GM12878 (cell line): ENCODE measurements at regions not wholly inside any gene's neighbourhood (a gene's known extent, or its start where the extent isn't known, plus 50 kb on each side); places are given as distances from the start of the nearest gene placed in this dataset.

Source experiments
- ATAC-seq: fragments of 200-7000 bp; cut with Tn5 transposase; 3 replicates; pipeline ENCODE4 v1.9.1; 2020; ENCODE audit warnings: mild to moderate bottlenecking, moderate library complexity
- BruUV-seq: library from RNA; stranded (reverse); fragments of 400-500 nt; replicated peaks from 2 replicates; lab custom pipeline; 2021; lab: Mats Ljungman, UMichigan
- CTCF ChIA-PET: fragments of 300-600 bp; sonication (Branson Sonifier 250); formaldehyde crosslinking; extraction: SDS; loops from one replicate; lab custom pipeline; 2021; ENCODE audit warnings: inconsistent platforms; lab: Yijun Ruan, JAX
- POLR2A ChIA-PET: fragments of 350-600 bp; formaldehyde crosslinking; extraction: SDS; loops from one replicate; lab custom pipeline; 2021; ENCODE audit warnings: inconsistent platforms; lab: Charles Lee
- RAD21 ChIA-PET: fragments of 300-600 bp; sonication (Branson Sonifier 250); formaldehyde crosslinking; loops from one replicate; lab custom pipeline; 2023; ENCODE audit warnings: antibody characterized with exemption; ENCODE audit not compliant: unreplicated experiment; lab: Charles Lee
- SMC1A ChIA-PET: fragments of 300-600 bp; sonication (Branson Sonifier 250); formaldehyde crosslinking; loops from one replicate; lab custom pipeline; 2023; ENCODE audit not compliant: unreplicated experiment, uncharacterized antibody; lab: Charles Lee
- DNase-seq: peaks from one replicate; pipeline ENCODE4 v3.0.0-alpha.2; 2011; ENCODE audit warnings: low read depth, low spot score
- FAIRE-seq: peaks from 3 replicates; lab custom pipeline; 2011; peaks lifted over from hg19 to GRCh38; lab: Jason Lieb, UNC
- H2AFZ ChIP-seq: 2 replicates; pipeline ENCODE4 v1.6.0; 2011; ENCODE audit warnings: low read depth, low read length, control low read depth; ENCODE audit not compliant: control insufficient read depth
- H3K27ac ChIP-seq: 2 replicates; pipeline ENCODE4 v1.5.1; 2011; ENCODE audit warnings: control low read depth; ENCODE audit not compliant: control insufficient read depth, insufficient read depth
- H3K27me3 ChIP-seq, 2 experiments: replicated peaks in 1 of 2; 2 replicates each; pipeline versions ENCODE4 v1.6.0 to v1.6.1; 2011; ENCODE audit warnings: low read length in 1 of 2; ENCODE audit not compliant: control insufficient read depth in 2 of 2, insufficient read depth in 2 of 2
- H3K36me3 ChIP-seq, 2 experiments: 2 replicates each; pipeline ENCODE4 v1.5.1; 2011; ENCODE audit warnings: low read length in 1 of 2; ENCODE audit not compliant: control insufficient read depth in 2 of 2, insufficient read depth in 2 of 2
- H3K4me1 ChIP-seq: 2 replicates; pipeline ENCODE4 v1.6.1; 2011; ENCODE audit warnings: mild to moderate bottlenecking, low read length, moderate library complexity, mixed read lengths; ENCODE audit not compliant: control insufficient read depth, insufficient read depth
- H3K4me2 ChIP-seq: 2 replicates; pipeline ENCODE4 v1.6.0; 2011; ENCODE audit warnings: control low read depth; ENCODE audit not compliant: control insufficient read depth, insufficient read depth
- H3K4me3 ChIP-seq: fragments of 200-600 bp; sonication (generic); 2 replicates; pipeline ENCODE4 v1.5.1; 2016
- H3K79me2 ChIP-seq: 2 replicates; pipeline ENCODE4 v1.6.0; 2011; ENCODE audit warnings: low read length; ENCODE audit not compliant: control insufficient read depth, insufficient read depth
- H3K9ac ChIP-seq: 2 replicates; pipeline ENCODE4 v1.8.0; 2011; ENCODE audit warnings: low read length, control low read depth, mixed read lengths; ENCODE audit not compliant: control insufficient read depth, insufficient read depth
- H3K9me3 ChIP-seq: replicated peaks from 3 replicates; pipeline ENCODE4 v1.5.1; 2011; ENCODE audit warnings: mild to moderate bottlenecking, low read length; ENCODE audit not compliant: control insufficient read depth, insufficient read depth
- H4K20me1 ChIP-seq: 2 replicates; pipeline ENCODE4 v1.6.0; 2011; ENCODE audit not compliant: control insufficient read depth, insufficient read depth
- CBFB ChIP-seq: IDR thresholded peaks from 2 replicates; pipeline ENCODE4 v1.6.1; 2016; ENCODE audit warnings: antibody characterized with exemption, low read depth
- IRF4 ChIP-seq: IDR thresholded peaks from 2 replicates; pipeline ENCODE4 v1.6.1; 2011; ENCODE audit warnings: low read depth, low read length
- NKRF ChIP-seq: fragments of 450-650 bp; conservative IDR thresholded peaks from 2 replicates; pipeline ENCODE4 v1.6.1; 2017; ENCODE audit warnings: mild to moderate bottlenecking, moderate library complexity
- POU2F2 ChIP-seq: IDR thresholded peaks from 3 replicates; pipeline ENCODE4 v1.6.1; 2011; ENCODE audit warnings: low read depth, mild to moderate bottlenecking, low read length, borderline replicate concordance
- RCOR1 ChIP-seq: conservative IDR thresholded peaks from 2 replicates; pipeline ENCODE4 v1.6.1; 2012; ENCODE audit warnings: low read depth, low read length, improper control_type of control experiment
- STAT3 ChIP-seq: IDR thresholded peaks from 2 replicates; pipeline ENCODE4 v1.6.1; 2011; ENCODE audit warnings: low read depth, low read length, improper control_type of control experiment
- WRNIP1 ChIP-seq: IDR thresholded peaks from 2 replicates; pipeline ENCODE4 v1.6.1; 2011; ENCODE audit warnings: low read depth, low read length, improper control_type of control experiment, borderline replicate concordance
- ZBTB4 ChIP-seq: fragments of 450-650 bp; formaldehyde crosslinking; IDR thresholded peaks from 2 replicates; pipeline ENCODE4 v1.4.0; 2022; ENCODE audit warnings: mild to moderate bottlenecking, moderate library complexity
- WGBS: methylation state at CpG from one replicate; pipeline ENCODE4 v1.1.6; 2016; ENCODE audit warnings: low lambda C conversion rate; ENCODE audit not compliant: insufficient replicate concordance, insufficient coverage; ENCODE audit errors: missing lambda C conversion rate; 5-methylcytosine and 5-hydroxymethylcytosine counted together
- in situ Hi-C: fragments of 300-500 bp; cut with MboI; formaldehyde crosslinking; loops from 9 replicates; pipeline ENCODE4 v1.14.3; 2018; ENCODE audit warnings: mixed read lengths
- intact Hi-C: fragments of 100-400 bp; cut with micrococcal nuclease; formaldehyde crosslinking; loops from one replicate; pipeline ENCODE4 v1.14.2; 2022; ENCODE audit not compliant: unreplicated experiment
- TF ChIP-seq, protein P1 (sequence below): fragments of 450-650 bp; IDR thresholded peaks from 2 replicates; pipeline ENCODE4 v1.6.1; 2016; ENCODE audit warnings: mild to moderate bottlenecking

GRCh38 chr16:65895486-65895885 is 471.0 kb upstream of the CDH5 start:
- Histone ChIP-seq H3K36me3 (no peaks in the 10 kb centered on the region), H3K4me2 (no peak overlapping the region), H3K4me1 (no peaks in the 10 kb centered on the region), H3K9ac (no peak overlapping the region), H4K20me1 (no peaks in the 10 kb centered on the region), H3K4me3 (no peak overlapping the region), H2AFZ (no peak overlapping the region), H3K79me2 (no peaks in the 10 kb centered on the region), H3K27ac (no peak overlapping the region), H3K27me3 (no peaks in the 10 kb centered on the region), H3K9me3 (no peaks in the 10 kb centered on the region; the same call in 2 of the 3 replicates)
- ChIA-PET CTCF (no interaction called here), SMC1A (no interaction called here), POLR2A (no interaction called here), RAD21 (no interaction called here)
- in situ Hi-C loops = no loop called here
- TF ChIP-seq RCOR1 (no peak), POU2F2 (no peak), WRNIP1 (no peak), IRF4 (no peak), ZBTB4 (no peak), STAT3 (no peak), NKRF (no peak), CBFB (no peak)
- TF ChIP-seq, protein P1, sequence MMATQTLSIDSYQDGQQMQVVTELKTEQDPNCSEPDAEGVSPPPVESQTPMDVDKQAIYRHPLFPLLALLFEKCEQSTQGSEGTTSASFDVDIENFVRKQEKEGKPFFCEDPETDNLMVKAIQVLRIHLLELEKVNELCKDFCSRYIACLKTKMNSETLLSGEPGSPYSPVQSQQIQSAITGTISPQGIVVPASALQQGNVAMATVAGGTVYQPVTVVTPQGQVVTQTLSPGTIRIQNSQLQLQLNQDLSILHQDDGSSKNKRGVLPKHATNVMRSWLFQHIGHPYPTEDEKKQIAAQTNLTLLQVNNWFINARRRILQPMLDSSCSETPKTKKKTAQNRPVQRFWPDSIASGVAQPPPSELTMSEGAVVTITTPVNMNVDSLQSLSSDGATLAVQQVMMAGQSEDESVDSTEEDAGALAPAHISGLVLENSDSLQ = no peak
- whole genome bisulfite sequencing = 37% methylated on average over 3 of the region's 3 CpGs
- intact Hi-C loops = no loop called here
- BruUV-seq = no TSS peak
- no peak for ATAC-seq
- DNase-seq = no peak
- FAIRE-seq = no peak
